ENCODE measurements at regions not wholly inside any gene's neighbourhood (a gene's known extent, or its start where the extent isn't known, plus 50 kb on each side); places are given as distances from the start of the nearest gene placed in this dataset.
A peak's percentile ranks its signal among the peaks of the same experiment; 100 is the strongest.

DNA sequence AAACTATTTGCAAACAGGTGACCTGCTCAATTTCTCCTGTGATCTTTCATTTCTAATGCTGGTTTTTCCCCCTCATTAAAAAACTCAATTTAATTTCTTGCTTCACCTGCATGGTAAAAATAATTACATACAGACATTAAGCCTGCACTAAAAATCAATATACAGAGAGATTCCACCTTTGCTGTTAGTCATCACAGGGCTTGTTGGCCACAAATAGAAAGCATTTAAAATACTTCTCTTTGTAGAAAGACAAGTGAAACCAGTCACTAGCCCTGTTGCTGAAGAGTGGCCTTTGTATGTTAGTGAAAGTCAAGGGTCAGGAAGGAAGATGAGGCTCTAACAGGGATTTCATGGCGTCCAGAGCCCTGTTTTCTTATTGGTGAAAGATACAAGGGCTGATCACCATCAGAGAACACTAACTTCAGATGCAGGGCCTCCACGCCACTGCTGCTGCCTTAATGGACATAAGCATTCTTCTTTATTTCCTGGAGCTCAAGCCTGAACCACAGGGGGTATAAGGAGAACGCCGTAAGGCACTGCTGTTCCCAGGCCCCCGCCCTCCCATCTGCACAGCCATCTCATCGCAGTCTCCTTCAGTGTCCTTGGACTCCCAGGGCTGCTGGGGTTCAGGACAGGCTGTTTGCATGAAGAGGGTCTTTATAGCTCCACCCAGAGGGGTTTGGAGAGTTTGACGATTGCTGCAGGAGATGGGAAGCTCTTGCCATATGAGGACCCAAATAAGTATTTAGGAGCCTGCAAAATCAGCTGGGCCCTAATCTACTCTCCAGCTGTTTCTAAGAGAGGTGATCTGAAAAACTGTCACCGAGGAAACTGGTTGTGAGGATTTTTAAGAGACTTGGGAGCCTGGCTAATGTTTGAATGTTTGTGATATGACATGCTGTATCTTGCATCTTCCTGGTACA is 117.3 kb upstream of the IRF2BP2 start:
- no TSS peak for BruUV-seq (replicated peaks)
- H3K79me2 ChIP-seq (ENCODE audit: control insufficient read depth, insufficient read depth, low read length) = no peaks in the 10 kb centered on the region
- FAIRE-seq (no peak), DNase-seq (ENCODE audit: extremely low read depth in 1 of 4, low spot score in 3 of 4) (peak in 3 of 4 experiments; percentile 42 to 46 (median 45)), ATAC-seq (no peak)
- CTCF ChIA-PET (ENCODE audit: low intra/inter-chr PET ratio) = interaction anchor here (0.7 kb wide), 1 partner anchor 110 kb away, joined by 3 read pairs; no protein-coding TSS in a partner anchor
- H3K9ac ChIP-seq (ENCODE audit: insufficient read depth in 1 of 2, low read depth in 2 of 2, low read length in 2 of 2) = no peak overlapping the region
- POLR2A ChIA-PET = interaction anchor here (0.6 to 2.4 kb wide), 8 partner anchors 8 to 358 kb away, joined by 3 to 11 read pairs (median 4); no protein-coding TSS in a partner anchor
- H3K27me3 ChIP-seq (ENCODE audit: control insufficient read depth in 2 of 2, insufficient read depth in 2 of 2, low read length in 2 of 2) = no peaks in the 10 kb centered on the region
- no peaks in the 10 kb centered on the region for H3K36me3 ChIP-seq (ENCODE audit: control insufficient read depth, insufficient read depth, low read length)
- no peak overlapping the region for H3K4me3 ChIP-seq
- no peak overlapping the region for H3K4me2 ChIP-seq (ENCODE audit: insufficient read depth, low read length)
- H2AFZ ChIP-seq (ENCODE audit: low read depth, low read length) = peak overlapping the region; percentile 57
- H3K9me3 ChIP-seq (replicated peaks; ENCODE audit: control insufficient read depth, insufficient read depth, low read depth, low read length) = no peaks in the 10 kb centered on the region
- H3K9me1 ChIP-seq (ENCODE audit: control insufficient read depth, insufficient read depth, low read length) = peaks cover 5% of the 10 kb centered on the region
- peak overlapping the region; percentile 33; the same call in 2 of the 3 replicates for H3K27ac ChIP-seq (ENCODE audit: extremely low read depth, low read depth, low read length)
- no peaks in the 10 kb centered on the region for H4K20me1 ChIP-seq (replicated peaks; ENCODE audit: control insufficient read depth, insufficient read depth, low read length)
- intact Hi-C loops (cut with micrococcal nuclease) (no loop called here), in situ Hi-C loops (cut with MboI) (loop anchor here (10.0 kb wide), 1 partner anchor 112 kb away; the partner anchor contains the start of gene IRF2BP2)
- H3K4me1 ChIP-seq (replicated peaks in 1 of 2; ENCODE audit: control insufficient read depth in 2 of 2, insufficient read depth in 2 of 2, low read length in 2 of 2) = peaks cover 56 to 86% of the 10 kb centered on the region in 2 experiments
- 42% methylated on average over 8 of the region's 8 CpGs for WGBS (ENCODE audit: insufficient coverage, low coverage, missing lambda C conversion rate)
- TF ChIP-seq ZNF165 (CRISPR knock-in tag; IDR thresholded peaks at IDR 0.05; ENCODE audit: borderline replicate concordance) (no peak), NR4A1 (CRISPR knock-in tag; IDR thresholded peaks at IDR 0.05) (no peak), NR4A1 (tag; IDR thresholded peaks at IDR 0.05) (0 out of 2 replicates have a peak, but pooled peaks have one; percentile 41), EGR1 (conservative IDR thresholded peaks at IDR 0.05) (no peak), CREB3 (tag; conservative IDR thresholded peaks at IDR 0.05; ENCODE audit: low read depth) (peak; percentile 60; the same call in 1 of the 2 replicates), ETV5 (CRISPR knock-in tag; IDR thresholded peaks at IDR 0.05; ENCODE audit: low read depth) (no peak), SMARCC2 (IDR thresholded peaks at IDR 0.05; ENCODE audit: low read depth) (no peak), MTA3 (IDR thresholded peaks at IDR 0.05; ENCODE audit: borderline replicate concordance) (no peak), BACH1 (tag; IDR thresholded peaks at IDR 0.05) (0 out of 2 replicates have a peak, but pooled peaks have one; percentile 39), NBN (IDR thresholded peaks at IDR 0.05; ENCODE audit: low read depth) (no peak), TBP (optimal IDR thresholded peaks at IDR 0.05; ENCODE audit: low read depth, low read length) (peak; percentile 18), RAD21 (CRISPR knock-in tag; conservative IDR thresholded peaks at IDR 0.05 in 1 of 2, IDR thresholded peaks at IDR 0.05 in 1 of 2) (peak; percentile 0 to 17; a peak in 1 of 4 replicates), POLR2B (IDR thresholded peaks at IDR 0.05; ENCODE audit: low read depth, partially characterized antibody) (no peak), DACH1 (IDR thresholded peaks at IDR 0.05; ENCODE audit: partially characterized antibody) (peak; percentile 56), GTF2A2 (tag; IDR thresholded peaks at IDR 0.05) (no peak)
- TF ChIP-seq, protein P1, sequence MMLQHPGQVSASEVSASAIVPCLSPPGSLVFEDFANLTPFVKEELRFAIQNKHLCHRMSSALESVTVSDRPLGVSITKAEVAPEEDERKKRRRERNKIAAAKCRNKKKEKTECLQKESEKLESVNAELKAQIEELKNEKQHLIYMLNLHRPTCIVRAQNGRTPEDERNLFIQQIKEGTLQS (IDR thresholded peaks at IDR 0.05) = no peak
- TF ChIP-seq, protein P1 (CRISPR knock-in tag; conservative IDR thresholded peaks at IDR 0.05) = 0 out of 2 replicates have a peak, but pooled peaks have one; percentile 5
- TF ChIP-seq, protein P2, sequence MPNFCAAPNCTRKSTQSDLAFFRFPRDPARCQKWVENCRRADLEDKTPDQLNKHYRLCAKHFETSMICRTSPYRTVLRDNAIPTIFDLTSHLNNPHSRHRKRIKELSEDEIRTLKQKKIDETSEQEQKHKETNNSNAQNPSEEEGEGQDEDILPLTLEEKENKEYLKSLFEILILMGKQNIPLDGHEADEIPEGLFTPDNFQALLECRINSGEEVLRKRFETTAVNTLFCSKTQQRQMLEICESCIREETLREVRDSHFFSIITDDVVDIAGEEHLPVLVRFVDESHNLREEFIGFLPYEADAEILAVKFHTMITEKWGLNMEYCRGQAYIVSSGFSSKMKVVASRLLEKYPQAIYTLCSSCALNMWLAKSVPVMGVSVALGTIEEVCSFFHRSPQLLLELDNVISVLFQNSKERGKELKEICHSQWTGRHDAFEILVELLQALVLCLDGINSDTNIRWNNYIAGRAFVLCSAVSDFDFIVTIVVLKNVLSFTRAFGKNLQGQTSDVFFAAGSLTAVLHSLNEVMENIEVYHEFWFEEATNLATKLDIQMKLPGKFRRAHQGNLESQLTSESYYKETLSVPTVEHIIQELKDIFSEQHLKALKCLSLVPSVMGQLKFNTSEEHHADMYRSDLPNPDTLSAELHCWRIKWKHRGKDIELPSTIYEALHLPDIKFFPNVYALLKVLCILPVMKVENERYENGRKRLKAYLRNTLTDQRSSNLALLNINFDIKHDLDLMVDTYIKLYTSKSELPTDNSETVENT (CRISPR knock-in tag; IDR thresholded peaks at IDR 0.05) = no peak

All from K562 (cell line).